Right lobe of liver (tissue), 6 donors: ENCODE measurements at regions not wholly inside any gene's neighbourhood (a gene's known extent, or its start where the extent isn't known, plus 50 kb on each side); places are given as distances from the start of the nearest gene placed in this dataset.

Experiments used
- ATAC-seq, 4 donors: fragments of 200-7000 bp; cut with Tn5 transposase; one replicate each; pipeline ENCODE4 v1.9.1; 2020; ENCODE audit warnings: mild to moderate bottlenecking in 4 of 4, moderate library complexity in 4 of 4
- DNase-seq, 3 donors: peaks; one replicate each; pipeline ENCODE4 v3.0.0-alpha.2; 2020
- H3K27ac ChIP-seq, 3 donors: fragments of 200-600 bp; one replicate each; pipeline ENCODE4 v1.8.0; 2022
- H3K27me3 ChIP-seq, 2 donors: fragments of 200-600 bp; one replicate each; pipeline ENCODE4 v1.8.0; 2022
- H3K36me3 ChIP-seq, 4 donors: fragments of 200-600 bp; sonication (generic) in 1 of 4; one replicate each; pipeline versions ENCODE4 v1.5.1 to v1.8.0; 2017 to 2022; ENCODE audit warnings: control low read depth in 1 of 4
- H3K4me1 ChIP-seq, 4 donors: fragments of 200-600 bp; sonication (generic) in 1 of 4; one replicate each; pipeline versions ENCODE4 v1.5.1 to v1.8.0; 2017 to 2022; ENCODE audit warnings: control low read depth in 1 of 4
- H3K4me3 ChIP-seq, 3 donors: fragments of 200-600 bp; one replicate each; pipeline ENCODE4 v1.8.0; 2022
- H3K9me3 ChIP-seq, 4 donors: fragments of 200-600 bp; sonication (generic) in 1 of 4; one replicate each; pipeline versions ENCODE4 v1.5.1 to v1.8.0; 2017 to 2022; ENCODE audit warnings: control low read depth in 1 of 4
- POLR2A ChIP-seq: fragments of 450-650 bp; IDR thresholded peaks from one replicate; pipeline ENCODE4 v1.6.1; 2017; ENCODE audit warnings: antibody characterized with exemption, mild to moderate bottlenecking
- WGBS: methylation state at CpG from one replicate; pipeline ENCODE4 v1.1.6; 2018; ENCODE audit warnings: low coverage, low lambda C conversion rate; ENCODE audit not compliant: insufficient coverage; ENCODE audit errors: missing lambda C conversion rate; 5-methylcytosine and 5-hydroxymethylcytosine counted together
- intact Hi-C, 2 donors: fragments of 100-400 bp; cut with DNase I; formaldehyde crosslinking; loops; one replicate each; pipeline versions ENCODE4 v1.11.2 to v1.14.1; 2022
- TF ChIP-seq, protein P1 (sequence below), 4 donors: fragments of 200-600 bp in 3 of 4; fragments of 450-650 bp in 1 of 4; IDR thresholded peaks; one replicate each; pipeline versions ENCODE4 v1.5.1 to v1.8.0; 2016 to 2022; ENCODE audit warnings: antibody characterized with exemption in 4 of 4, mild to moderate bottlenecking in 2 of 4
- donor health status: DM: no; HTN: yes; CAD: no.
- donor health status: DM: no; HTN: no; CAD: no.
- donor health status: DM: no; HTN: no; CAD: no.
- donor health status: DM: no; HTN: yes; CAD: no.
- donor health status: DM: no; HTN: yes; CAD: no.

- intact Hi-C loops: no loop called here
- Histone ChIP-seq H3K36me3 (no peaks in the 10 kb centered on the region), H3K9me3 (no peaks in the 10 kb centered on the region), H3K27me3 (no peaks in the 10 kb centered on the region), H3K4me1 (no peaks in the 10 kb centered on the region), H3K4me3 (peak overlapping the region; percentile 19 to 45 (median 41)), H3K27ac (no peak overlapping the region)
- ATAC-seq (peak in 3 of 4 donors; percentile 89 to 93 (median 90)), DNase-seq (peak in 2 of 3 donors; percentile 50 to 69)
- TF ChIP-seq POLR2A: no peak
- TF ChIP-seq, protein P1, sequence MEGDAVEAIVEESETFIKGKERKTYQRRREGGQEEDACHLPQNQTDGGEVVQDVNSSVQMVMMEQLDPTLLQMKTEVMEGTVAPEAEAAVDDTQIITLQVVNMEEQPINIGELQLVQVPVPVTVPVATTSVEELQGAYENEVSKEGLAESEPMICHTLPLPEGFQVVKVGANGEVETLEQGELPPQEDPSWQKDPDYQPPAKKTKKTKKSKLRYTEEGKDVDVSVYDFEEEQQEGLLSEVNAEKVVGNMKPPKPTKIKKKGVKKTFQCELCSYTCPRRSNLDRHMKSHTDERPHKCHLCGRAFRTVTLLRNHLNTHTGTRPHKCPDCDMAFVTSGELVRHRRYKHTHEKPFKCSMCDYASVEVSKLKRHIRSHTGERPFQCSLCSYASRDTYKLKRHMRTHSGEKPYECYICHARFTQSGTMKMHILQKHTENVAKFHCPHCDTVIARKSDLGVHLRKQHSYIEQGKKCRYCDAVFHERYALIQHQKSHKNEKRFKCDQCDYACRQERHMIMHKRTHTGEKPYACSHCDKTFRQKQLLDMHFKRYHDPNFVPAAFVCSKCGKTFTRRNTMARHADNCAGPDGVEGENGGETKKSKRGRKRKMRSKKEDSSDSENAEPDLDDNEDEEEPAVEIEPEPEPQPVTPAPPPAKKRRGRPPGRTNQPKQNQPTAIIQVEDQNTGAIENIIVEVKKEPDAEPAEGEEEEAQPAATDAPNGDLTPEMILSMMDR (IDR thresholded peaks at IDR 0.05): peak; percentile 56 to 67 (median 59)
- 28% methylated on average over 13 of the region's 19 CpGs for WGBS
Observed at GRCh38 chrX:131802836-131803626, 220.1 kb upstream of the STK26 start.

DNA sequence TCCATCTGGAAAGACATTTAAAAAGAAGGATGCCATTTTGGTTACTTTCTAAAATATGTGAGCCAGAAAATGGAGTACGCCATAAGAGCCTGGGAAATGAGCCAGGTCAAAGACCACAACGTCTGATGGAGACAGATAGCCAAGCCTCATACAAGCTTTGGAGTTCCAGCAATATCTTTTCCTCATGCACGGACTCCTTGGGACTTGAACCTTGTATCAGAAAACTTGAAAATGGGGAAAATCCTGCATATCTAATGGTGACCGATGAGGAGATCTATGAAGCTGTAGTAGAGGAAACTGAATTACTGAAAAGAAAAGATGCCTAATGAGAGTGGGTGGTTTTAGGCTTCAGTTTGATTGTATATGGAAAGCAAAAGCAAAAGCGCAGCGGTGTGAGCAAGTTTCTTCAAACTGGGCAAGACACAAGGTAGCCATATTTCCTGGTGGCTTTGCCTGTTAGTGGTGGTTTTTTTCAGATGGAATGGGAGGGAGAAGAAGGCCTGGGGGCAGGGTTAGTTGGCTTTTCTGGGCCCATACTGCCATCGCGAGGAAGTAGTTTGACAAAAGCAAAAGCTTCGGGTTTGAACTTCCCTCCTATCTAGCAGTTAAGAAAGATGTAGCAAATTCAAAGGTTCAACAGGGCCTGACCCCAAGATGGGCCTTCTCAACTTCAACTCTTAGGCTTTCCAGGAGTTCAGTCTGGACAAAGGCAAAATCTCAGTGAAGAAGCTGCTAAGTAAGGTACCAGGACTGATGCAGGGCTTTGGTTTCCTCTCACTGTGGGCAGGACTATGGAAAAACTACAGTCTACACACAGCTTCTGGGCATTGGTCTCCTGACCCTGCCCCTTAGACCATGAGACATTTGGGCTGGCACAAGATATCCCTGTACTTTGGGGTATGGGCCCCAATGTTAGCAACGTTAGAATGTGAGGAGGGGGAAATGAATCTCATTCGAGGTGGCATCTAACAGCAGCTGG is 210.0 kb upstream of the STK26 start:
- Histone ChIP-seq H3K27ac (peak overlapping the region; percentile 39 to 59 (median 45)), H3K27me3 (peaks cover 0 to 7% of the 10 kb centered on the region in 2 donors), H3K4me3 (peak overlapping the region; percentile 37 to 61 (median 57)), H3K9me3 (no peaks in the 10 kb centered on the region), H3K36me3 (no peaks in the 10 kb centered on the region), H3K4me1 (no peaks in the 10 kb centered on the region)
- ATAC-seq (peak; percentile 47 to 92 (median 91)), DNase-seq (peak in 2 of 3 donors; percentile 63 to 67)
- TF ChIP-seq, protein P1 (IDR thresholded peaks at IDR 0.05): peak; percentile 45 to 68 (median 52)
- TF ChIP-seq POLR2A: no peak
- WGBS: 26% methylated on average over 11 of the region's 11 CpGs
- intact Hi-C loops: no loop called here

DNA sequence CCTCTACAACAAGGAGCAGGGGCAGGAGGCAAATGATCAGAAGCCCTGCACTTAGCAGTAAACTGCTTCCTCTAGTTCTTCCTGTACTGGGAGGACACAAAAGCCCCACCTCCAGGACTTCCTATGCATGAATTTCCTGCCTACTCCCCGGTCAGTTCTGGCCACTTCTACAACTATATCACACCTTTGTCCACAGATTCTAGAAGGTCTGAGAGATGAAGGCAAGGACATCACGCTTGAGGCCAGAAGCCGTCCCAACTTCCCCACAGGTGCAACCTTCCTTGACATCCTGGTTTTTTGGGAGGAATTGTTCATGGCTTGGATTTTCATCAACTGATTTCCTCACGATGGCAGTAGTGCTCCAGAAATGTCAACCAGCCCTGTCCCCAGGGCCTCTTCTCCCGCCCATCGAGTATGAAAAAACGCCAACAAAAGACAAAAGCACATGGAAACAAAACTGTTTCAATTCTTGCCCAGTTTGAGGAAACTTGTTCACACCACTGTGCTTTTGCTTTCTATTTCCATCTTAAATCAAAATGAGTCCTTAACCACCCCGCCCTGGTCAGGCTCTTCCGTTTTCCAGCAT is 206.5 kb upstream of the STK26 start:
- intact Hi-C loops: no loop called here
- Histone ChIP-seq H3K27ac (peak overlapping the region in 1 of 3 donors; percentile 38), H3K9me3 (no peaks in the 10 kb centered on the region), H3K4me3 (peak overlapping the region; percentile 22 to 57 (median 50)), H3K27me3 (no peaks in the 10 kb centered on the region), H3K36me3 (no peaks in the 10 kb centered on the region), H3K4me1 (peaks cover 0 to 2% (median 0%) of the 10 kb centered on the region in 4 donors)
- DNase-seq (peak in 2 of 3 donors; percentile 50 to 61), ATAC-seq (peak; percentile 43 to 85 (median 81))
- WGBS: 12% methylated on average over 9 of the region's 9 CpGs
- TF ChIP-seq, protein P1 (IDR thresholded peaks at IDR 0.05): peak; percentile 40 to 76 (median 53)
- no peak for TF ChIP-seq POLR2A

DNA sequence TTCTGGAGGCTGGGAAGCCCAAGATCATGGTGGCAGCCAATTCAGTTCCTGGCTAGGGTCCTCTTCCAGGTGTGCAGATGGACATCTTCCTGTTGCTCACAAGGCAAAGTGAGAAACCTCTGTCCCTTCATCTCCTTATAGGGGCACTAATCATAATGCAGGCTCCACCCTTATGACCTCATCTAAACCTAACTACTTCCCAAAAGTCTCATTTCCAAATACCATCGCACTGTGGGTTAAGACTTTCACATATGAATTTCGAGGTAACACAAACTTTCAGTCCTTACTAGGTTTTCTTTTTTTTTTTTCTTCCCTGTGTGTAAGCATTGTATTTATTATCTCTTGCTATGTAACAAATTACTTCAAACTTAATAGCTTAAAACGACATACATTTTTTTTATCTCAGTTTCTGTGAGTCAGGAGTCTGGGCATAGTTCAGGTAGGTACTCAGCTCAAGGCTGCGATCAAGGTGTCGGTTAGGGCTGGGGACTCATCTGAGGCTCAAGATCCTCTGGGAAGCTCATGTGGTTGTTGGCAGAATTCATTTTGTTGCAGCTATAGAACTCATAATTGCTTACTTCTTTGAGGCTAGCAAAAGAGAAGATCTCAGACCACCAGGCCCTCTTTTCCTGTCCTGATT is 204.7 kb upstream of the STK26 start:
- no peaks in the 10 kb centered on the region for H3K9me3 ChIP-seq
- H3K4me3 ChIP-seq: no peak overlapping the region
- no peak for ATAC-seq
- DNase-seq: no peak
- intact Hi-C loops: no loop called here
- 51% methylated on average over 4 of the region's 5 CpGs for WGBS
- no peaks in the 10 kb centered on the region for H3K27me3 ChIP-seq
- H3K36me3 ChIP-seq: no peaks in the 10 kb centered on the region
- peaks cover 0 to 3% (median 0%) of the 10 kb centered on the region in 4 donors for H3K4me1 ChIP-seq
- no peak overlapping the region for H3K27ac ChIP-seq
- TF ChIP-seq POLR2A: no peak
- TF ChIP-seq, protein P1 (IDR thresholded peaks at IDR 0.05): no peak
